GM21737 (cell line): ENCODE measurements at regions not wholly inside any gene's neighbourhood (a gene's known extent, or its start where the extent isn't known, plus 50 kb on each side); places are given as distances from the start of the nearest gene placed in this dataset.

Source experiments
- ATAC-seq: cut with Tn5 transposase; IDR thresholded peaks from one replicate; pipeline ENCODE4 v1.9.1; 2021; ENCODE audit warnings: mild to moderate bottlenecking, moderate library complexity; ENCODE audit not compliant: unreplicated experiment

GRCh38 chr13:33616130-33616529, 201.8 kb upstream of the RFC3 start:
- ATAC-seq, result no peak

DNA sequence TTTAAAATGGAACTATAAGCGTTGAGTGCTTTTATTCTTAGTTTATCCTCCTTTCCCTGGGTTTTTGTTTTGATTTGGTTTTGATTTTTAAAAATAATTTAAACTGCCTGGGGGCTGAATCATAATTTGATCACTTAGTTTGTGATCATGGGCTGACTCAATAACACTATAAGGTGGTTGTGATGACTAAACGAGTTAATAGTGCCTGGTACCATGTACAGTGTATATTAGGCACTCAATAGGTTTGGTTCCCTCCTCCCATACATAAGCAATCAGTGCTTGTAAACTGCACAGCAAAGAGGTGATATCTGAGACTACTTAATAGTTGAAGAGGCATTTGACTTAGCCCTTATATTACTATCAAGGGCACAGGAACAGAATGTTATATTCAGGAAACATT, 200.9 kb upstream of the RFC3 start:
- ATAC-seq, result no peak

DNA sequence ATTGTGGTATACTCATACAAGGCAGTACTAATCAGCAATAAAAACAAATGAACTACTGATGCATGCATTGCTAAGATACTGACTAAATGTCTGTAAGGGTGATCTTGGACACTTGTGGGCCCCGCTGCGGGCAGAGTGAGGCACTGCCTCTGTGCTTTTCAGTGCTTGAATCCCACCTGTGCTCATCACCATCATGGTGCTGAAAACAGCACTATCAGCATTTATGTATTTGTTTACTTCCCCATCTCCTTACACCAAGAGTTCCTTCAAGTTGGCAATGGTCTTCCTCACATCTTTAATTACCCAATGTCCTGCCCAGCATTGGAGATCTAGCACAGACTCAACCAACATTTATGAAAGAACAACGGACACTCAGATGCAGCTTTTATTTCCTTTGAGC, 193.7 kb upstream of the RFC3 start:
- no peak for ATAC-seq

DNA sequence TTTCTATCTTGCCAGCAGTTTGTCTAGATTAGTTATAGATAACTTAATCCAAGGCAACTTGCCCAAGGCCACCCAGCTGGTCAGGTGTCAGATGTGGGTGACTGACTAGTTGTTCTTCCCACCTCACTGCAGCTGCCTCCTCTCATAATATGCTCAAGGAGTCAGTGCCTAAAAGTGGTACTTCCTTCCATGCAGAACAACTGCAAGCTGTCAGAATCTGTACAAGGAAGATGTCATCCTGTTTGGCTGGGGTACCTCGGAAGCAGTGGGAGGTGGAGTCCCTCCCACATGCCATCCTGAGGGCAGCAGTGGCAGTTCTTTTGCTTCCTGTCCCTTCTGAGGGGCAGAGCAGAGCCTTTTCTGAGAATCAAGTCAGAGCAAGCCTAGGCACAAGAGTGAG, 193.2 kb upstream of the RFC3 start:
- no peak for ATAC-seq

GRCh38 chr13:33626407-33626806, 191.5 kb upstream of the RFC3 start:
- ATAC-seq, result no peak

DNA sequence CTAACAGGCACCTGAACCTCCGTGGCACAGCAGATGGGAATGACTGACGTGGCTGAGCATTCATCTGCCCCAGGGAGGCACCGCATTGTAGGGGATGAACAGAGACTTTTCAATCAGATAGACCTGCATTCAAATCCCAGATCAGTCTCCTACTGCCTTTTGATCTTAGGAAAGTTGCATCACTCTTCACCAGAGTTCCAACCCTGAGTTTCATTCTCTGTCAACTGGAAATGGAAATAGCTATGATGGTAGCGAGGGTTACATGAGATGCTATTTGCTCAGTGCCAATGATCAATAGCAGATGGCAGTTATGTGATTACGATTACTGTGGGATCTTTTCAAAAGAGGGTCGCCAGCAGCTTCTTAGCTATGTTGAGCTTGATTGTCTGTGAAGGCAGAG, 189.3 kb upstream of the RFC3 start:
- ATAC-seq, result no peak

GRCh38 chr13:33629605-33630360, 188.2 kb upstream of the RFC3 start:
- ATAC-seq, result no peak

- ATAC-seq, result no peak
Observed at GRCh38 chr13:33633701-33634545, 184.0 kb upstream of the RFC3 start.

- no peak for ATAC-seq
Observed at GRCh38 chr13:33634546-33634982, 183.4 kb upstream of the RFC3 start.

DNA sequence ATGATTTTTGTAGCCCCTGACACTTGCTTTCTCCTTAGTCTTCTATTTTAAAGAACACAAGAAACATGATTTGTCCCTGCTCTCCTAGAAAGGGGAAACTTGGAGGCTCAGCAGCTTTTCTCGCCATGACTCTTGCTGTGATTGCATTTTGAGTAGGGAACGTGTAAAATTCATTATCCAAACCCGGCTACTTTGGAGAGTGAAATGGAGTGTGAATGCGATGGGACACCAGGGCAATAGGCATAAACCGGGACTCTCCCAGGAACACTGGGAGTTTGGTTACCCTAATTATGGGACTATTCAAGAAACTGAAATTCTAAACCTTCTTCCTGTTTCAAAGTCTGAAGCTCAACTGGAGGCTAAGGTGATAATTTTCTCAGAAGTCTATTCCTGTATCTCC, 181.7 kb upstream of the RFC3 start:
- no peak for ATAC-seq

- no peak for ATAC-seq
Observed at GRCh38 chr13:33636955-33637670, 180.8 kb upstream of the RFC3 start.

DNA sequence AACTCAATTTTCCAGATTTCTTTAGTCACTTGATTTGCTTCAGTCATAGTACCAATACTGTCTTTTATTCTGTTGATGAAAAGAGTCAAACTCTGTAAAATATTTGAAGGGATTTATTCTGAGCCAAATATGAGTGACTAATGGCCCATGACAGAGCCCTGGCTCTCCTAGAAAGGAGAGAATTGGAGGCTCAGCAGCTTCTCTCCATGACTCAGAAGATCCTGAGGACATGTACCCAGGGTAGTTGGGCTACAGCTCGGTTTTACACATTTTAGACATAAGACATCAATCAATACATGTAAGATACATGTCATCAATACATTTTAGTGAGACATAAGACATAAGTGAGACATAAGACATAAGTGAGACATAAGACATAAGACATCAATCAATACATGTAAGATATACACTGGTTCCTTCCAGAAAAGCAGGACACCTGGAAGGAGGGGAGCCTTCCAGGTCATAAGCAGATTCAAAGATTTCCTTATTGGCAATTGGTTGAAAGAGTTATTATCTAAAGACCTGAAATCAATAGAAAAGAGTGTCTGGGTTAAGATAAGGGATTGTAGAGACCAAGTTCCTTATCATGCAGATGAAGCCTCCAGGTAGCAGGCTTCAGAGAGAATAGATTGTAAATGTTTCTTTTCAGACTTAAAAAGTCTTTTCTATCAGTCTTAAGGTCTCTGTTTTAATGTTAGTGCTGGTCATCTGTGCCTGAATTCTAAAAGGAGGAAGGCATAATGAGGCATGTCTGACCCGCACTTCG, 179.8 kb upstream of the RFC3 start:
- ATAC-seq, result no peak

DNA sequence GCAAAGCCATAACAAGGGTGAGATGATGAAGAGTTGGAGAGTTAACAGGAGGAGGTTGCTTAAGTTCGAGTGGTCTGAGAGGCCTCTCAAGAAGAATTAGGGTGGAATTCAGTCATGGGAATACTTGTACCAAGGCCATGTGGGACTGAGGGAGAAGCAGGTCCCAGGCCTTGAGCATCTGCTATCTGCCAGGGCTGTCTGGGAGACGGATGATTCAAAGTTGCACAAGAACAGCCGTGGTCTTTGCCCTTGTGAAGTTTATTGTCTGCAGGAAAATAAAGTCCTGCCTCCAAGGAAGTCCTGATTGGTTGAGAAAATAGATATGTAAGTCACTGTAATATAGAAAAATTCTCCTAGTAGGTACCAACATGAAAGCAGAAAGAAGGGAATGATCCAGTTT, 178.8 kb upstream of the RFC3 start:
- no peak for ATAC-seq

DNA sequence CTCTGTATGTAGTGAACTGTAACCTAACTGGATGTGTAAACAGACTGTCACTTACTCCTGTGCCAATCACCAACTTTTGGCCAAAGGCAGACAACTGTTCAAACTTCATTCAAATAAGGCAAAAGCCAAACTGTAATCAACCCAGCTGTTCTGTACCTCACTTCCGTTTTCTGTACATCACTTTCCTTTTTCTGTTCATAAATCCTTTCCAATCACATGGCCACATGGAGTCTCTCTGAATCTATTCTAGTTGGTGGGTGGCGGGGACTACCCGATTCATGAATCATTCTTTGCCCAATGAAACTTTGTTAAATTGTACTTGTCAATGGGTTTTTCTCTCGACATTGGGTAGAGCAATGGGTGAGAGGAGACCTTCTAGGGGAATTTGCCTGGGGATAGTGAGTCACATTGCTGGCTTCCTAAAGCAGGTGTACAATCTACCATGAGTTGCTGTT, 178.3 kb upstream of the RFC3 start:
- no peak for ATAC-seq

GRCh38 chr13:33640832-33641231, 177.1 kb upstream of the RFC3 start:
- ATAC-seq, result no peak

- no peak for ATAC-seq
Observed at GRCh38 chr13:33642374-33643065, 175.4 kb upstream of the RFC3 start.

DNA sequence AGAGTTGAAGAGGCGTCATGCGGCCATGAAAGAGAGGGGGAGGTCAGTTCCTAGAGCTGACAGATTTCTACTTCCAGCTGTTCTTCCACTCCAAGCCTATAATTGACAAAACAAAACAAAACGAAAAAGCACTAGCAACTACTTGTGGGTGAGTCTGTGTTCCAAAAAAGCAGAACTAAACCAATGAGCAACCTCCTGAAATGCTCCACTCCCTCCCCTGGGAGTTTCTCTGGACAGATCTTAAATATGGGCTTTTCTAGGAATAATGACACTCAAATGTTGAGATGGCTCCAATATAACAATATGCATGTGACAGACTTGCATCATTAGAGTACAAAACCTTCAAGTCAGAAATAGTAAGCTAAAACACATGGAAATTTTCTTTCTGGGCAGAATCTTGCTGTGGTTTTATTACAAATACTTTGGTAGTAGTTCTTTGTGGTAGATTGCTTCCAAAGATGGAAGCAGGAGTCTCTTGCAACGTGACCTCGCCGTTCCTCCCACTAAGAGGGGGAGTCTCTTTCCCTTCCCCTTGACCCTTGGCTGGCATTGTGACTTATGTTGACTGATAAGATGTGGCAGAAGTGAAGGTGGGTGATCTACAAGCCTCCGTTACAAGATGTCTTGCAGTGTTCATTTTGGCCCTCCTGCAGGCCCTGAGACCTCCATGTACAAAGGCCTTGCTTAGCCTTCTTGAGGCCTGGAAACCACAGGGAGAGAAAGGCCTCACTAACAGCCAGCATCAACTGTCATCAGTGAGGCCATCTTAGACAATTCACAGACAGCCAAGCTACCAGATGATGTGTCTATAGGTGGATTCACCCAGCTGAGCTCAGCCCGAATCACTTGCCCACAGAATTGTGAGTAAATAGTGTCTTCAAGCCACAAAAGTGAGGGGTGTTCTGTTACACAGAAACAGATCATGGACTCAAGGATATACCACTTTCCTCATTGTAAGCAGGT, 173.1 kb upstream of the RFC3 start:
- ATAC-seq, result no peak

- no peak for ATAC-seq
Observed at GRCh38 chr13:33645591-33646554, 172.1 kb upstream of the RFC3 start.
